ENCODE measurements at regions not wholly inside any gene's neighbourhood (a gene's known extent, or its start where the extent isn't known, plus 50 kb on each side); places are given as distances from the start of the nearest gene placed in this dataset.

- no peak for DNase-seq (ENCODE audit: low spot score)
Observed at GRCh38 chr13:73290844-73291243, 232.0 kb downstream of the KLF5 start.

GRCh38 chr13:73288596-73288995, 229.8 kb downstream of the KLF5 start:
- no peak for DNase-seq (ENCODE audit: low spot score)

GRCh38 chr13:73287831-73288230, 229.0 kb downstream of the KLF5 start:
- DNase-seq (ENCODE audit: low spot score) = no peak

- no peak for DNase-seq (ENCODE audit: low spot score)
Observed at GRCh38 chr13:73286942-73287620, 228.3 kb downstream of the KLF5 start.

GRCh38 chr13:73286177-73286576, 227.4 kb downstream of the KLF5 start:
- DNase-seq (ENCODE audit: low spot score) = no peak

GRCh38 chr13:73284081-73284874, 225.5 kb downstream of the KLF5 start:
- DNase-seq (ENCODE audit: low spot score) = no peak

- no peak for DNase-seq (ENCODE audit: low spot score)
Observed at GRCh38 chr13:73283636-73284035, 224.8 kb downstream of the KLF5 start.

GRCh38 chr13:73281746-73282145, 222.9 kb downstream of the KLF5 start:
- no peak for DNase-seq (ENCODE audit: low spot score)

GRCh38 chr13:73278186-73278585, 219.4 kb downstream of the KLF5 start:
- DNase-seq (ENCODE audit: low spot score) = no peak

- DNase-seq (ENCODE audit: low spot score) = no peak
Observed at GRCh38 chr13:73275163-73275562, 216.4 kb downstream of the KLF5 start.

- peak; percentile 34 for DNase-seq (ENCODE audit: low spot score)
Observed at GRCh38 chr13:73274147-73274546, 215.3 kb downstream of the KLF5 start.

GRCh38 chr13:73273745-73274144, 214.9 kb downstream of the KLF5 start:
- DNase-seq (ENCODE audit: low spot score) = peak; percentile 66

GRCh38 chr13:73273276-73273675, 214.5 kb downstream of the KLF5 start:
- DNase-seq (ENCODE audit: low spot score) = no peak

- DNase-seq (ENCODE audit: low spot score) = no peak
Observed at GRCh38 chr13:73272831-73273230, 214.0 kb downstream of the KLF5 start.

GRCh38 chr13:73268306-73268705, 209.5 kb downstream of the KLF5 start:
- peak; percentile 28 for DNase-seq (ENCODE audit: low spot score)

GRCh38 chr13:73266640-73267180, 207.9 kb downstream of the KLF5 start:
- no peak for DNase-seq (ENCODE audit: low spot score)

- no peak for DNase-seq (ENCODE audit: low spot score)
Observed at GRCh38 chr13:73262862-73263627, 204.2 kb downstream of the KLF5 start.

- DNase-seq (ENCODE audit: low spot score) = no peak
Observed at GRCh38 chr13:73261739-73262216, 203.0 kb downstream of the KLF5 start.

GRCh38 chr13:73259061-73260017, 200.5 kb downstream of the KLF5 start:
- DNase-seq (ENCODE audit: low spot score) = peak; percentile 23

- DNase-seq (ENCODE audit: low spot score) = no peak
Observed at GRCh38 chr13:73258406-73258805, 199.6 kb downstream of the KLF5 start.

GRCh38 chr13:73254827-73255226, 196.0 kb downstream of the KLF5 start:
- no peak for DNase-seq (ENCODE audit: low spot score)

Measured in GM03348 (cell line).